GM10248 (cell line): ENCODE measurements at regions not wholly inside any gene's neighbourhood (a gene's known extent, or its start where the extent isn't known, plus 50 kb on each side); places are given as distances from the start of the nearest gene placed in this dataset.

Experiments used
- CTCF ChIA-PET: fragments of 300-600 bp; sonication (Branson Sonifier 250); formaldehyde crosslinking; extraction: SDS; loops from one replicate; lab custom pipeline; 2021; ENCODE audit warnings: antibody characterized with exemption; lab: Yijun Ruan, JAX
- POLR2A ChIA-PET: fragments of 350-650 bp; sonication (Branson Sonifier 250); formaldehyde crosslinking; extraction: SDS; loops from one replicate; lab custom pipeline; 2020; ENCODE audit warnings: antibody characterized with exemption; lab: Yijun Ruan, JAX
- DNase-seq: peaks from one replicate; pipeline ENCODE4 v3.0.0; 2012; ENCODE audit errors: extremely low spot score
- CTCF ChIP-seq: IDR thresholded peaks from 2 replicates; pipeline ENCODE4 v1.5.1; 2012; ENCODE audit warnings: mild to moderate bottlenecking, low read depth; ENCODE audit errors: extremely low read depth, missing control alignments, control extremely low read depth

- TF ChIP-seq CTCF, result no peak
- ChIA-PET CTCF (interaction anchor here (1.2 kb wide), 1 partner anchor 9 kb away, joined by 3 read pairs; no protein-coding TSS in a partner anchor), POLR2A (no interaction called here)
These were observed 62.6 kb downstream of the STYXL2 start for GRCh38 chr1:167156466-167156865.

GRCh38 chr1:167157114-167157513 is 63.2 kb downstream of the STYXL2 start:
- ChIA-PET POLR2A (no interaction called here), CTCF (no interaction called here)
- no peak for DNase-seq
- TF ChIP-seq CTCF, result no peak

More at GRCh38 chr1:167156466-167156865, 62.6 kb downstream of the STYXL2 start:
- DNase-seq, result no peak

- CTCF ChIA-PET, result no interaction called here
- TF ChIP-seq CTCF, result no peak
- DNase-seq, result no peak
- POLR2A ChIA-PET, result no interaction called here
These were observed 62.4 kb upstream of the POU2F1 start for GRCh38 chr1:167158111-167158812.

- DNase-seq, result no peak
- ChIA-PET POLR2A (no interaction called here), CTCF (no interaction called here)
- TF ChIP-seq CTCF, result no peak
These were observed 61.8 kb upstream of the POU2F1 start for GRCh38 chr1:167158813-167159275.

GRCh38 chr1:167159782-167160181 is 60.9 kb upstream of the POU2F1 start:
- no peak for TF ChIP-seq CTCF
- DNase-seq, result no peak
- ChIA-PET POLR2A (no interaction called here), CTCF (no interaction called here)

GRCh38 chr1:167161242-167161641 is 59.4 kb upstream of the POU2F1 start:
- no peak for DNase-seq
- ChIA-PET CTCF (no interaction called here), POLR2A (no interaction called here)
- TF ChIP-seq CTCF, result no peak
